ENCODE measurements at regions not wholly inside any gene's neighbourhood (a gene's known extent, or its start where the extent isn't known, plus 50 kb on each side); places are given as distances from the start of the nearest gene placed in this dataset.

DNA sequence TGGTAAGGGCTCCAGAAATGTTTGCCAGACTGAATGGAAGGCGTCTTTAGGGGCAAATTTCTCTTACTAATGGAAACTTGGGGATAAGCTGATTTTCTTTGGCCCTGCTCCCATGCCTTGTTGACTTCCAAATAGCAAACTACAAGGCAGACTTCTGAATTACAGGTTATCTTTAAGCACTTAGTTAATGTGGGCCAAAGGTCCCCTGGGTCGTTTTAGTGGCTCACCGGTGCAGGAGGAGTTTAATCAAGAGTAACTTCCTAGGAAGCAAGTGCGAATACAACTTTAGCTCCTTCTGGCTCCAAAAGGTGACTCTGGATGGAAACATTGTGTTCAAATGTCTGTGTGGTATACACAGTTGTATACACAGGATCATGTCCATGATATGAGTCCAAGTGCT, 323.6 kb downstream of the SLITRK2 start:
- TF ChIP-seq, protein P1, sequence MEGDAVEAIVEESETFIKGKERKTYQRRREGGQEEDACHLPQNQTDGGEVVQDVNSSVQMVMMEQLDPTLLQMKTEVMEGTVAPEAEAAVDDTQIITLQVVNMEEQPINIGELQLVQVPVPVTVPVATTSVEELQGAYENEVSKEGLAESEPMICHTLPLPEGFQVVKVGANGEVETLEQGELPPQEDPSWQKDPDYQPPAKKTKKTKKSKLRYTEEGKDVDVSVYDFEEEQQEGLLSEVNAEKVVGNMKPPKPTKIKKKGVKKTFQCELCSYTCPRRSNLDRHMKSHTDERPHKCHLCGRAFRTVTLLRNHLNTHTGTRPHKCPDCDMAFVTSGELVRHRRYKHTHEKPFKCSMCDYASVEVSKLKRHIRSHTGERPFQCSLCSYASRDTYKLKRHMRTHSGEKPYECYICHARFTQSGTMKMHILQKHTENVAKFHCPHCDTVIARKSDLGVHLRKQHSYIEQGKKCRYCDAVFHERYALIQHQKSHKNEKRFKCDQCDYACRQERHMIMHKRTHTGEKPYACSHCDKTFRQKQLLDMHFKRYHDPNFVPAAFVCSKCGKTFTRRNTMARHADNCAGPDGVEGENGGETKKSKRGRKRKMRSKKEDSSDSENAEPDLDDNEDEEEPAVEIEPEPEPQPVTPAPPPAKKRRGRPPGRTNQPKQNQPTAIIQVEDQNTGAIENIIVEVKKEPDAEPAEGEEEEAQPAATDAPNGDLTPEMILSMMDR (IDR thresholded peaks at IDR 0.05) = no peak
- TF ChIP-seq EP300 (IDR thresholded peaks at IDR 0.05; ENCODE audit: low read depth) (no peak), POLR2AphosphoS5 (IDR thresholded peaks at IDR 0.05) (no peak)

Data from transverse colon (tissue), 4 donors.